Nephron (organoid): ENCODE measurements at regions not wholly inside any gene's neighbourhood (a gene's known extent, or its start where the extent isn't known, plus 50 kb on each side); places are given as distances from the start of the nearest gene placed in this dataset.

Experiments used
- H3K27ac Mint-ChIP-seq, 3 experiments: 2 replicates each; pipeline ENCODE4 v1.8.0; 2020; ENCODE audit warnings: mixed read lengths in 3 of 3, mild to moderate bottlenecking in 2 of 3, moderate library complexity in 1 of 3
- H3K27me3 Mint-ChIP-seq: 2 replicates; pipeline ENCODE4 v1.8.0; 2021; ENCODE audit warnings: low read depth, mild to moderate bottlenecking, moderate library complexity, mixed read lengths
- H3K36me3 Mint-ChIP-seq: 2 replicates; pipeline ENCODE4 v1.8.0; 2020; ENCODE audit warnings: low read depth, mixed read lengths
- H3K4me1 Mint-ChIP-seq: 2 replicates; pipeline ENCODE4 v1.8.0; 2020; ENCODE audit warnings: mixed read lengths
- H3K4me3 Mint-ChIP-seq, 3 experiments: 2 replicates each; pipeline ENCODE4 v1.8.0; 2020; ENCODE audit warnings: mild to moderate bottlenecking in 3 of 3, mixed read lengths in 3 of 3, moderate library complexity in 2 of 3
- H3K9me3 Mint-ChIP-seq: 2 replicates; pipeline ENCODE4 v1.8.0; 2020; ENCODE audit warnings: mixed read lengths
- TF ChIP-seq, protein P1 (sequence below), 3 experiments: fragments of 200-600 bp; sonication (generic); IDR thresholded peaks; one replicate each; pipeline ENCODE4 v1.5.0; 2021; ENCODE audit warnings: antibody characterized with exemption in 3 of 3; ENCODE audit not compliant: unreplicated experiment in 3 of 3

DNA sequence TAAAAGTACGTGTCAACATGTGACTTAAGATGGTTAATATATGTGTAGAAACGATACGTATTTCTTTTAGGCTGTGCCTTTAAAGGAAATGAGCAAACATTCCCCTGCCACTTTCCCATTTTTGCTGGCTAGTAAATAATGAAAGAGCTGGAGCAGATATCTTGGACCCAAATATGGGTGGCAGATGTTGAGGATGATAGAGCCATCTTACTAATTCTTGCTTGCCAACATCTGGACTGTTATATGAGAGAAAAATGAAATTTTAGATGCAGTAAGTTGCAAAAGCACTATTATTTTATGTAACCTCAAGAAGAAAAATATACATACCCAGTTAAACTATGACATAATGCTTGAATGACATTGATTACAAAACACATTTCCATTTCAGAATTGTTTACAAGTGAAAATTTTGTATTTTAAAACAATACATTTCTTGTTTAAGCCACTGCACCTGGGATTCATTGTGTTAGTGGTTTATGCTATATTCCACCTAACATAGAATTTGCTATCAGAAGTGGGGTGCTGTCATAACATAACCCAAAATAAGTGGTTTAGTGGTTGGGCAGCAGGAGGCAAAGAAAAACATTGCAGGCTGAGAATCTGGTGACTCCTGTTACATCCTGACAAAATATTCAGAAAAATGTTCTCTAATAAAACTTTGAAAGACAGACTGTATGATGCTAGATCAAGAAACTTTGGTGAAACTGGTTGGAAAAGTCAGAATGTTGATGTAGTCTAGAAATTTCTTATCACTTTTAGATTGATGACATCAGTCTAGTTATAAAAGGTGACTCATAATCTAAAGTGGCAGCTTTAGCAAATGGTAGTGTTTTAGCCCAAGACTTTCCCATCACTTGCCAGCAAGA lies 305.0 kb downstream of the PTEN start:
- H3K4me1 Mint-ChIP-seq: no peaks in the 10 kb centered on the region
- TF ChIP-seq, protein P1, sequence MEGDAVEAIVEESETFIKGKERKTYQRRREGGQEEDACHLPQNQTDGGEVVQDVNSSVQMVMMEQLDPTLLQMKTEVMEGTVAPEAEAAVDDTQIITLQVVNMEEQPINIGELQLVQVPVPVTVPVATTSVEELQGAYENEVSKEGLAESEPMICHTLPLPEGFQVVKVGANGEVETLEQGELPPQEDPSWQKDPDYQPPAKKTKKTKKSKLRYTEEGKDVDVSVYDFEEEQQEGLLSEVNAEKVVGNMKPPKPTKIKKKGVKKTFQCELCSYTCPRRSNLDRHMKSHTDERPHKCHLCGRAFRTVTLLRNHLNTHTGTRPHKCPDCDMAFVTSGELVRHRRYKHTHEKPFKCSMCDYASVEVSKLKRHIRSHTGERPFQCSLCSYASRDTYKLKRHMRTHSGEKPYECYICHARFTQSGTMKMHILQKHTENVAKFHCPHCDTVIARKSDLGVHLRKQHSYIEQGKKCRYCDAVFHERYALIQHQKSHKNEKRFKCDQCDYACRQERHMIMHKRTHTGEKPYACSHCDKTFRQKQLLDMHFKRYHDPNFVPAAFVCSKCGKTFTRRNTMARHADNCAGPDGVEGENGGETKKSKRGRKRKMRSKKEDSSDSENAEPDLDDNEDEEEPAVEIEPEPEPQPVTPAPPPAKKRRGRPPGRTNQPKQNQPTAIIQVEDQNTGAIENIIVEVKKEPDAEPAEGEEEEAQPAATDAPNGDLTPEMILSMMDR (IDR thresholded peaks at IDR 0.05; ENCODE audit: unreplicated experiment in 3 of 3): no peak
- peaks cover 9% of the 10 kb centered on the region for H3K9me3 Mint-ChIP-seq
- H3K4me3 Mint-ChIP-seq: no peak overlapping the region
- no peak overlapping the region for H3K27ac Mint-ChIP-seq
- no peaks in the 10 kb centered on the region for H3K27me3 Mint-ChIP-seq
- H3K36me3 Mint-ChIP-seq: no peaks in the 10 kb centered on the region

DNA sequence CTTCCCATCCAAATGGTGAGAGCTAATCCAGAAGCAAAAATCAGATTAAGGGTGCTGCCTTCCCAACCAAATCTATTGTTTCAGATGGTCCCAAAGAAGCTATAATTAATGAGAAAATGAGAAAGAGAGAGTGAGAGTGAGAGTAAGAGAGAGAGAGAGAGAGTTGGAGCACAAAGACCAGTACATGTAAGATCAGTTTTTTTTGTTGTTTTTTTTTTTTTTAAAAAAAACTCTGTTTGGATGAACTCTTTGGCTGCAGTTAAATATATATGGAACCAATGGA lies 305.6 kb downstream of the PTEN start:
- H3K9me3 Mint-ChIP-seq: peaks cover 10% of the 10 kb centered on the region
- no peaks in the 10 kb centered on the region for H3K36me3 Mint-ChIP-seq
- H3K4me1 Mint-ChIP-seq: no peaks in the 10 kb centered on the region
- H3K27ac Mint-ChIP-seq: no peak overlapping the region
- TF ChIP-seq, protein P1 (IDR thresholded peaks at IDR 0.05; ENCODE audit: unreplicated experiment in 3 of 3): no peak
- H3K4me3 Mint-ChIP-seq: no peak overlapping the region
- H3K27me3 Mint-ChIP-seq: no peaks in the 10 kb centered on the region

DNA sequence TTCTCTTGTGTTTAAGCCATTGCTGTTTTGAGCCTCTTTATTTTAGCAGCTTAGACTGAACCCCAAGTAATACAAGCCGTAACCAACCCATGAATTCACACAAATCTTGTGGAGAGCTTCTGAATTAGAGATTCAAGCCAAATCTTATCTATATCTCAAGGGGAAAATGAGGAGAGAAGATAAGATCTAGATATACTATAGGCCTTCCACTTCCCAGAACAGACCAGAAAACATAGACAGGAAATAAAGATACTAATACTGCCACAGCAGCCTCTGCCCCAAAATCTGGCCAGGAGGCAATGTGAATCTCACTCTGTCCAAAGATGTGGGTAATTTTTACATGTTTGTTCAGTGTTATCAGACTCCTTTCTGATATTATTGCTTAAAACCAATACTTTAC lies 307.2 kb downstream of the PTEN start:
- Mint-ChIP-seq H3K9me3 (peaks cover 25% of the 10 kb centered on the region), H3K27me3 (no peaks in the 10 kb centered on the region), H3K36me3 (no peaks in the 10 kb centered on the region), H3K4me3 (no peak overlapping the region), H3K27ac (no peak overlapping the region), H3K4me1 (no peaks in the 10 kb centered on the region)
- TF ChIP-seq, protein P1 (IDR thresholded peaks at IDR 0.05; ENCODE audit: unreplicated experiment in 3 of 3): no peak

DNA sequence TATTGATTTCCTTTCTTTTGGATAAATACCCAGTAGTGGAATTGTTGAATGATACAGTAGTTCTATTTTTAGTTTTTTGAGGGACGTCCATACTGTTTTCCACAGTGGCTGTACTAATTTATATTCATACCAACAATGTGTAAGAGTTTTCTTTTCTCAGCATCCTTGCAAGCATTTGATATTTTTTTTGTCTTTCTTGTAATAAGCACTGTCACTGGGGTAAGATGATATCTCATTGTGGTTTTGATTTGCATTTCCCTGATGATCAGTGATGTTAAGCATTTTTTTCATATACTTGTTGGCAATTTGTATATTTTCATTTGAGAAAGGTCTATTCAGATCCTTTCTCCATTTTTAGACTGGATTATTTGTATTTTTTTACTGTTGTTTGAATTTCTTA lies 308.7 kb downstream of the PTEN start:
- H3K4me3 Mint-ChIP-seq: no peak overlapping the region
- H3K9me3 Mint-ChIP-seq: peaks cover 31% of the 10 kb centered on the region
- no peaks in the 10 kb centered on the region for H3K36me3 Mint-ChIP-seq

DNA sequence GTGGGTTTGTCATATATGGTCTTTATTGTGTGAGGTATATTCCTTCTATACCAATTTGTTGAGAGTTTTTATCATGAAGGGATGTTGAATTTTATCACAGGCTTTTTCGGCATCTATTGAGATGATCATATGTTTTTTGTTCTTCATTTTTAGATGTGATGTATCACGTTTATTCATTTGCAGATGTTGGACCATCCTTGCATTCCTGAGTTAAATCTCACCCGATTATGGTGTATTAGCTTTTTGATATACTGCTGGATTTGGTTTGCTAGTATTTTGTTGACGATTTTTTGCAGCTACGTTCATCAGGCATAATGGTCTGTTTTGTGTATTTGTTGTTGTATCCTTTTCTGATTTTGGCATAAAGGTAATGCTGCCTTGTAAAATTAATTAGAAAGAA lies 311.0 kb downstream of the PTEN start:
- H3K4me1 Mint-ChIP-seq: no peaks in the 10 kb centered on the region
- no peak overlapping the region for H3K27ac Mint-ChIP-seq
- TF ChIP-seq, protein P1 (IDR thresholded peaks at IDR 0.05; ENCODE audit: unreplicated experiment in 3 of 3): no peak
- H3K36me3 Mint-ChIP-seq: no peaks in the 10 kb centered on the region
- H3K4me3 Mint-ChIP-seq: no peak overlapping the region
- no peaks in the 10 kb centered on the region for H3K27me3 Mint-ChIP-seq
- peaks cover 40% of the 10 kb centered on the region for H3K9me3 Mint-ChIP-seq

More for the DNA sequence above, 308.7 kb downstream of the PTEN start:
- H3K27me3 Mint-ChIP-seq: no peaks in the 10 kb centered on the region
- TF ChIP-seq, protein P1 (IDR thresholded peaks at IDR 0.05; ENCODE audit: unreplicated experiment in 3 of 3): no peak
- H3K4me1 Mint-ChIP-seq: no peaks in the 10 kb centered on the region
- no peak overlapping the region for H3K27ac Mint-ChIP-seq

DNA sequence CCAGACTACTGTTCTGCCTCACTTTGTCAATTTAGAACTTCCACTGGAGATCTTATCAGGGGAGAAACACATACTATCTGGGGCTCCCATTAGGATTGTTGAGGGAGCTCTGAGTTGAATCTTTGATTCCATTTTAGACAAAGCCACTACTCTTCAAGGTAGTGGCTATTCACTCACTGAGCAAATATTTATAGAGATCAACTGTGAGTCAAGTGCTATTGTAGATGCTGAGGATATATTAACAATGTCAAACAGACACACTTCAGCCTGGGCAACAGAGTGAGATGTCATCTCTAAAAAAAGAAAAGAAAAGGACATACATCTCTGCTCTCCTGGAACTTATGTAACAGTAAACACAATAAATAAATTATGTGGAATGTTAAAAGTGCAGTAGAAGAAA lies 315.3 kb downstream of the PTEN start:
- H3K36me3 Mint-ChIP-seq: no peaks in the 10 kb centered on the region
- H3K4me3 Mint-ChIP-seq: no peak overlapping the region
- H3K4me1 Mint-ChIP-seq: no peaks in the 10 kb centered on the region
- no peak overlapping the region for H3K27ac Mint-ChIP-seq
- no peaks in the 10 kb centered on the region for H3K27me3 Mint-ChIP-seq
- TF ChIP-seq, protein P1 (IDR thresholded peaks at IDR 0.05; ENCODE audit: unreplicated experiment in 3 of 3): no peak
- peaks cover 34% of the 10 kb centered on the region for H3K9me3 Mint-ChIP-seq
